Left hindlimb (tissue), 1 donor: ENCODE measurements at regions not wholly inside any gene's neighbourhood (a gene's known extent, or its start where the extent isn't known, plus 50 kb on each side); places are given as distances from the start of the nearest gene placed in this dataset.
A peak's percentile ranks its signal among the peaks of the same experiment; 100 is the strongest.
"Not testable (repeated sequence)": the region's sequence is repeated elsewhere in the genome, so short reads cannot be mapped to it uniquely, and the experiment has no call there.

Experiments used
- DNase-seq: peaks from one replicate; pipeline ENCODE4 v3.0.0-alpha.2; 2018

- no peak for DNase-seq
Observed at GRCh38 chr5:57871496-57871895, 388.9 kb upstream of the ACTBL2 start.

- not testable (repeated sequence) for DNase-seq
Observed at GRCh38 chr5:57870267-57870666, 387.7 kb upstream of the ACTBL2 start.

GRCh38 chr5:57863661-57864060 lies 381.1 kb upstream of the ACTBL2 start:
- no peak for DNase-seq

GRCh38 chr5:57862942-57863341 lies 380.3 kb upstream of the ACTBL2 start:
- DNase-seq, result no peak

GRCh38 chr5:57862471-57862911 lies 379.9 kb upstream of the ACTBL2 start:
- DNase-seq, result no peak

- DNase-seq, result no peak
Observed at GRCh38 chr5:57859626-57860025, 377.0 kb upstream of the ACTBL2 start.

GRCh38 chr5:57858905-57859304 lies 376.3 kb upstream of the ACTBL2 start:
- no peak for DNase-seq

- no peak for DNase-seq
Observed at GRCh38 chr5:57857696-57858095, 375.1 kb upstream of the ACTBL2 start.

- no peak for DNase-seq
Observed at GRCh38 chr5:57855831-57856230, 373.2 kb upstream of the ACTBL2 start.

- DNase-seq, result no peak
Observed at GRCh38 chr5:57853929-57854697, 371.5 kb upstream of the ACTBL2 start.

GRCh38 chr5:57850109-57850508 lies 367.5 kb upstream of the ACTBL2 start:
- DNase-seq, result no peak

- DNase-seq, result no peak
Observed at GRCh38 chr5:57845025-57845424, 362.4 kb upstream of the ACTBL2 start.

- DNase-seq, result peak; percentile 39
Observed at GRCh38 chr5:57844410-57844809, 361.8 kb upstream of the ACTBL2 start.

- DNase-seq, result no peak
Observed at GRCh38 chr5:57843059-57843367, 360.4 kb upstream of the ACTBL2 start.

- no peak for DNase-seq
Observed at GRCh38 chr5:57842364-57843058, 359.9 kb upstream of the ACTBL2 start.

GRCh38 chr5:57841676-57842363 lies 359.2 kb upstream of the ACTBL2 start:
- peak; percentile 71 for DNase-seq

- no peak for DNase-seq
Observed at GRCh38 chr5:57839437-57840079, 356.9 kb upstream of the ACTBL2 start.

GRCh38 chr5:57839025-57839424 lies 356.4 kb upstream of the ACTBL2 start:
- DNase-seq, result no peak

- no peak for DNase-seq
Observed at GRCh38 chr5:57836921-57837320, 354.3 kb upstream of the ACTBL2 start.

GRCh38 chr5:57836331-57836730 lies 353.7 kb upstream of the ACTBL2 start:
- DNase-seq, result no peak

GRCh38 chr5:57834829-57835608 lies 352.4 kb upstream of the ACTBL2 start:
- no peak for DNase-seq

GRCh38 chr5:57833489-57833888 lies 350.9 kb upstream of the ACTBL2 start:
- DNase-seq, result no peak

- no peak for DNase-seq
Observed at GRCh38 chr5:57832875-57833274, 350.3 kb upstream of the ACTBL2 start.
